Sigmoid colon (tissue), 4 donors: ENCODE measurements at regions not wholly inside any gene's neighbourhood (a gene's known extent, or its start where the extent isn't known, plus 50 kb on each side); places are given as distances from the start of the nearest gene placed in this dataset.

Experiments used
- CTCF ChIP-seq, 4 experiments: fragments of 450-650 bp in 3 of 4; fragments of 200-600 bp in 1 of 4; IDR thresholded peaks; one replicate each; pipeline ENCODE4 v1.5.1; 2016 to 2019; ENCODE audit warnings: antibody characterized with exemption in 4 of 4, mild to moderate bottlenecking in 3 of 4, moderate library complexity in 2 of 4
- EP300 ChIP-seq, 4 donors: sonication (generic); formaldehyde crosslinking; IDR thresholded peaks; one replicate each; pipeline ENCODE4 v1.6.1; 2017; ENCODE audit warnings: antibody characterized with exemption in 4 of 4
- POLR2A ChIP-seq, 2 donors: fragments of 450-650 bp; IDR thresholded peaks; one replicate each; pipeline ENCODE4 v1.6.1; 2016; ENCODE audit warnings: antibody characterized with exemption in 2 of 2, mild to moderate bottlenecking in 2 of 2, moderate library complexity in 2 of 2
- POLR2AphosphoS5 ChIP-seq, 4 donors: sonication (generic); formaldehyde crosslinking; IDR thresholded peaks; one replicate each; pipeline ENCODE4 v1.6.1; 2017; ENCODE audit warnings: antibody characterized with exemption in 4 of 4

- TF ChIP-seq EP300 (IDR thresholded peaks at IDR 0.05) (no peak), POLR2A (IDR thresholded peaks at IDR 0.05) (no peak), CTCF (IDR thresholded peaks at IDR 0.05) (no peak), POLR2AphosphoS5 (IDR thresholded peaks at IDR 0.05) (no peak)
Measured at GRCh38 chr15:62409466-62409865, 244.4 kb upstream of the C2CD4B start.
